Testis (tissue), 2 donors: ENCODE measurements at regions not wholly inside any gene's neighbourhood (a gene's known extent, or its start where the extent isn't known, plus 50 kb on each side); places are given as distances from the start of the nearest gene placed in this dataset.
"Not testable (repeated sequence)": the region's sequence is repeated elsewhere in the genome, so short reads cannot be mapped to it uniquely, and the experiment has no call there.

ENCODE experiments used
- DNase-seq: peaks from one replicate; pipeline ENCODE4 v3.0.0-alpha.2; 2019
- H3K27ac ChIP-seq, 2 donors: fragments of 200-600 bp; sonication (generic); one replicate each; pipeline ENCODE4 v1.5.1; 2019
- H3K27me3 ChIP-seq: fragments of 200-600 bp; sonication (generic); one replicate; pipeline ENCODE4 v1.5.1; 2019
- H3K36me3 ChIP-seq: fragments of 200-600 bp; sonication (generic); one replicate; pipeline ENCODE4 v1.5.1; 2017; ENCODE audit warnings: low read depth; ENCODE audit errors: missing control alignments
- H3K4me1 ChIP-seq: fragments of 200-600 bp; sonication (generic); one replicate; pipeline ENCODE4 v1.5.1; 2019
- H3K4me3 ChIP-seq, 2 donors: fragments of 200-600 bp; sonication (generic); one replicate each; pipeline ENCODE4 v1.5.1; 2017 to 2019
- H3K9me3 ChIP-seq: fragments of 200-600 bp; sonication (generic); one replicate; pipeline ENCODE4 v1.5.1; 2017
- CTCF ChIP-seq, 3 experiments: fragments of 450-650 bp in 2 of 3; fragments of 200-600 bp in 1 of 3; sonication (generic) in 1 of 3; IDR thresholded peaks; one replicate each; pipeline ENCODE4 v1.5.1; 2016 to 2019; ENCODE audit warnings: antibody characterized with exemption in 3 of 3, mild to moderate bottlenecking in 2 of 3, moderate library complexity in 1 of 3
- POLR2A ChIP-seq: fragments of 450-650 bp; IDR thresholded peaks from one replicate; pipeline ENCODE4 v1.6.1; 2017; ENCODE audit warnings: antibody characterized with exemption, mild to moderate bottlenecking, moderate library complexity
- WGBS, 2 donors: methylation state at CpG; one replicate each; pipeline ENCODE4 v1.1.5; 2018; 5-methylcytosine and 5-hydroxymethylcytosine counted together
- intact Hi-C: fragments of 100-400 bp; cut with DNase I; formaldehyde crosslinking; loops from one replicate; pipeline ENCODE4 v1.15.1; 2023; ENCODE audit warnings: low total_unique reads

DNA sequence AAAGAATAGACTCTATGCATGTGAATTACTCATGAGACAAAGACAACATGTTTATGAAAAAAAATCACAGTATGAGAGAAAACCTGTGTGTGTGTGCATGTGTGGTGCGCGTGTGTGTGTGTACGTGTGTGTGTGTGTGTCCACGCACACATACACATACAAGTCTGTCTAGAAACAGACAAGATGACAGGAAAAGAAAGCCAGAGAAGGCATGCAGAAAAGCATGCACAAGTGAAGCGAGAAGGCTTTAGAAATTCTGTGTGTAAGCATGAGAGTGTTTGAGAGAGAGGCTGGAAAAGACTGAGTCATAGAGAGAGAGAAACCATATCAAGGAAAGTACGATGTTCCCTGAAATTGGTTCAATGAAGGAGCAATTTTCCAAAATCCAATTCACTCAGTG is 566.4 kb upstream of the C16orf82 start:
- intact Hi-C loops: no loop called here
- TF ChIP-seq POLR2A (no peak), CTCF (IDR thresholded peaks at IDR 0.05) (no peak)
- no peak overlapping the region for H3K4me3 ChIP-seq
- no peaks in the 10 kb centered on the region for H3K4me1 ChIP-seq
- H3K36me3 ChIP-seq: no peaks in the 10 kb centered on the region
- no peaks in the 10 kb centered on the region for H3K27me3 ChIP-seq
- no peak for DNase-seq
- H3K9me3 ChIP-seq: no peaks in the 10 kb centered on the region
- no peak overlapping the region for H3K27ac ChIP-seq
- WGBS, 2 donors: 91 to 92% methylated on average over 6 of the region's 6 CpGs

DNA sequence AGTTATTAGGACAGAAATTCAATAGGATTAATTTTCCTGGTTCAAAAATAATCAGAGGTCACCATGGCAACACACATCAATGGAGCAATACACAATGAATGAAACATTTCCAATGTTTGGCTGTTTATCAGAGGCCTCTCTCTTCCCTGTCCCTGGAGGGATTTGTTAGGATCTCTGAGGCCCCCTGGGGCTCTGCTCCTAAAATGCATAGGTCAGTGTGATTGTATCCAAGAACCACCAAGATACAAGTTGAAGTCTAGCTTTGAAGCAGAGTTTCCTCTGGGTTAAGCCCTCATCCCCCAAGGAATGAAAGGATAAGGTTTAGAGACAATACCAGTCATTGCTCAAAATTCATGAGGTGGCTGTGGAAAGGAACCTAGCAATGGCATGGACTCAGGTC is 561.2 kb upstream of the C16orf82 start:
- Histone ChIP-seq H3K4me3 (no peak overlapping the region), H3K36me3 (no peaks in the 10 kb centered on the region), H3K27me3 (no peaks in the 10 kb centered on the region), H3K27ac (no peak overlapping the region), H3K4me1 (no peaks in the 10 kb centered on the region), H3K9me3 (no peaks in the 10 kb centered on the region)
- TF ChIP-seq POLR2A (no peak), CTCF (IDR thresholded peaks at IDR 0.05) (no peak)
- intact Hi-C loops: no loop called here
- no peak for DNase-seq

GRCh38 chr16:26508946-26509345 is 557.8 kb upstream of the C16orf82 start:
- WGBS, 2 donors: 80 to 94% methylated on average over 4 of the region's 4 CpGs
- H3K9me3 ChIP-seq, H3K4me1 ChIP-seq, H3K27ac ChIP-seq, H3K4me3 ChIP-seq, H3K27me3 ChIP-seq, intact Hi-C loops, DNase-seq, H3K36me3 ChIP-seq: not testable (repeated sequence)

DNA sequence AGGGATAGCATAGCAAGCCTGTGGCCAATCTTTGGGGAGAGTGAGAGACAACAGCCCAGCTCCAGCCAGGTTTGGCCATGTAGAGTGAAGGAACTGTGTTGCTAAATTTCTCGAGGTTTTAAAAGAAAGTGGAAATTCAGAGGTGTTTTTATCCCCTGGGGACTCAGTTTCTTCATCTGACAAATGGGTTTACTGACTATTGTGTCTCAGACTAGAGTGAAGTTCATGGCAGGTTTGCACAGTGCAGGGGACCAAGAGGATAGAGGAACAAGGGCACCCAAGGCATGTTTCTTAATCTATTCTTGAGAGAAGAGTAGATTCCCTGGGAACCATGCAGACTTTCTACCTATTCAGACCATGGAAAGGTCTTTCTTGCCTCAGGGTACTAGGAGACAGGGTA is 555.8 kb upstream of the C16orf82 start:
- Histone ChIP-seq H3K9me3 (no peaks in the 10 kb centered on the region), H3K36me3 (no peaks in the 10 kb centered on the region), H3K4me1 (no peaks in the 10 kb centered on the region), H3K4me3 (no peak overlapping the region), H3K27me3 (no peaks in the 10 kb centered on the region), H3K27ac (no peak overlapping the region)
- intact Hi-C loops: no loop called here
- no peak for DNase-seq
- WGBS, 2 donors: 79% methylated on average over 1 of the region's 1 CpG
- TF ChIP-seq POLR2A: no peak

DNA sequence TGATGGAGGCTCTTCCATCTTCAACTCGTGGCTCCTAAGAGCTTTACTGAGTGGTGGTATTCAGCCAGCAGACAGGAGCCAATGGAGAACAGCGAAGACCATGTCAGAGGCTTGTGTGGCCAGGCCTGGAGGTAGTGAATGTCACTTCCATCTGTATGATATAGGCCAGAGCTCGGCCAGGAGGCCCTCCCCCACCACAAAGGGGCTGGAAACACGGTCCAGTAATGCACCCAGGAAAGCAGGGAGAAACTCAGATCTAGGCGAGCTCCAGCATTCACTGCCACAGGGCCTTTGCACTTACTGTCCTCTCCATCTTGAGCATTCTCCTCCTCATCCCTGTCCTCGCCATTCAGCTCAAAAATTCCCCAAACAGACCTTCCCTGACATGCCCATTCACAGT is 555.3 kb upstream of the C16orf82 start:
- Histone ChIP-seq H3K4me3 (no peak overlapping the region), H3K9me3 (no peaks in the 10 kb centered on the region), H3K36me3 (no peaks in the 10 kb centered on the region), H3K27me3 (no peaks in the 10 kb centered on the region), H3K27ac (no peak overlapping the region), H3K4me1 (no peaks in the 10 kb centered on the region)
- no peak for DNase-seq
- intact Hi-C loops: no loop called here
- TF ChIP-seq CTCF (IDR thresholded peaks at IDR 0.05) (no peak), POLR2A (no peak)
- 64 to 71% methylated on average over 6 of the region's 6 CpGs for WGBS, 2 donors

DNA sequence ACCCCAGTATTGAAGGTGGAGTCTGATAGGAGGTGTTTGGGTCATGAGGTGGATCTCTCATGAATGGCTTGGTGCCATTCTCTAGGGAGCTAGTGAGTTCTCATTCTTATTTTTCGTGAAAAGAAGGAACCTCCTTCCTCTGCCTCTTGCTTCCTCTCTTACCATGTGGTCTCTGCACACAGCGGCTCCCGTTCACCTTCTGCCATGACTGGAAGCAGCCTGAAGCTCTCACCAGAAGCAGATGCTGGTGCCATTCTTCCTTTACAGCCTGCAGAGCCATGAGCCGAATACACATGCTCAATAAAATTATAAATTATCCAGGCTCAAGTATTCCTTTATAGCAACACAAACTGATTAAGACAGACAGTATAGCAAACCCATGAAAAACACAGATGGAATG is 545.1 kb upstream of the C16orf82 start:
- Histone ChIP-seq H3K4me1 (no peaks in the 10 kb centered on the region), H3K9me3 (no peaks in the 10 kb centered on the region), H3K27me3 (no peaks in the 10 kb centered on the region), H3K36me3 (no peaks in the 10 kb centered on the region), H3K4me3 (no peak overlapping the region), H3K27ac (no peak overlapping the region)
- DNase-seq: no peak
- no peak for TF ChIP-seq CTCF (IDR thresholded peaks at IDR 0.05)
- no peak for TF ChIP-seq POLR2A
- intact Hi-C loops: no loop called here
- WGBS, 2 donors: 69 to 88% methylated on average over 4 of the region's 4 CpGs
